ENCODE measurements at regions not wholly inside any gene's neighbourhood (a gene's known extent, or its start where the extent isn't known, plus 50 kb on each side); places are given as distances from the start of the nearest gene placed in this dataset.

GRCh38 chr5:167479779-167480178 is 811.7 kb upstream of the WWC1 start:
- H3K36me3 ChIP-seq (ENCODE audit: low read depth): no peaks in the 10 kb centered on the region
- no peak for TF ChIP-seq CTCF (IDR thresholded peaks at IDR 0.05; ENCODE audit: poor library complexity, severe bottlenecking)
- no peak overlapping the region for H3K27ac ChIP-seq (ENCODE audit: poor library complexity, severe bottlenecking)
- no peaks in the 10 kb centered on the region for H3K4me1 ChIP-seq (ENCODE audit: insufficient read depth, poor library complexity, severe bottlenecking)
- H3K4me3 ChIP-seq (ENCODE audit: severe bottlenecking): no peak overlapping the region
- DNase-seq (ENCODE audit: low spot score) (no peak), ATAC-seq (ENCODE audit: low read depth) (no peak)
- H3K9me3 ChIP-seq (ENCODE audit: severe bottlenecking): no peaks in the 10 kb centered on the region
- no peaks in the 10 kb centered on the region for H3K27me3 ChIP-seq (ENCODE audit: insufficient read depth, poor library complexity, severe bottlenecking)

GRCh38 chr5:167481345-167481744 is 810.1 kb upstream of the WWC1 start:
- ATAC-seq (ENCODE audit: low read depth): no peak
- Histone ChIP-seq H3K4me3 (ENCODE audit: severe bottlenecking) (no peak overlapping the region), H3K27ac (ENCODE audit: poor library complexity, severe bottlenecking) (no peak overlapping the region), H3K36me3 (ENCODE audit: low read depth) (no peaks in the 10 kb centered on the region), H3K9me3 (ENCODE audit: severe bottlenecking) (no peaks in the 10 kb centered on the region), H3K27me3 (ENCODE audit: insufficient read depth, poor library complexity, severe bottlenecking) (no peaks in the 10 kb centered on the region), H3K4me1 (ENCODE audit: insufficient read depth, poor library complexity, severe bottlenecking) (no peaks in the 10 kb centered on the region)
- no peak for TF ChIP-seq CTCF (IDR thresholded peaks at IDR 0.05; ENCODE audit: poor library complexity, severe bottlenecking)
- DNase-seq (ENCODE audit: low spot score): no peak

GRCh38 chr5:167482555-167482954 is 808.9 kb upstream of the WWC1 start:
- ATAC-seq (ENCODE audit: low read depth) (no peak), DNase-seq (ENCODE audit: low spot score) (no peak)
- H3K36me3 ChIP-seq (ENCODE audit: low read depth): no peaks in the 10 kb centered on the region
- H3K27ac ChIP-seq (ENCODE audit: poor library complexity, severe bottlenecking): no peak overlapping the region
- H3K9me3 ChIP-seq (ENCODE audit: severe bottlenecking): no peaks in the 10 kb centered on the region
- no peaks in the 10 kb centered on the region for H3K27me3 ChIP-seq (ENCODE audit: insufficient read depth, poor library complexity, severe bottlenecking)
- no peaks in the 10 kb centered on the region for H3K4me1 ChIP-seq (ENCODE audit: insufficient read depth, poor library complexity, severe bottlenecking)
- TF ChIP-seq CTCF (IDR thresholded peaks at IDR 0.05; ENCODE audit: poor library complexity, severe bottlenecking): no peak
- no peak overlapping the region for H3K4me3 ChIP-seq (ENCODE audit: severe bottlenecking)

GRCh38 chr5:167485061-167485774 is 806.2 kb upstream of the WWC1 start:
- Histone ChIP-seq H3K9me3 (ENCODE audit: severe bottlenecking) (no peaks in the 10 kb centered on the region), H3K27ac (ENCODE audit: poor library complexity, severe bottlenecking) (no peak overlapping the region), H3K4me1 (ENCODE audit: insufficient read depth, poor library complexity, severe bottlenecking) (no peaks in the 10 kb centered on the region), H3K36me3 (ENCODE audit: low read depth) (no peaks in the 10 kb centered on the region), H3K27me3 (ENCODE audit: insufficient read depth, poor library complexity, severe bottlenecking) (no peaks in the 10 kb centered on the region), H3K4me3 (ENCODE audit: severe bottlenecking) (no peak overlapping the region)
- ATAC-seq (ENCODE audit: low read depth): 0 out of 3 replicates have a peak, but pooled peaks have one; percentile 33
- TF ChIP-seq CTCF (IDR thresholded peaks at IDR 0.05; ENCODE audit: poor library complexity, severe bottlenecking): no peak
- no peak for DNase-seq (ENCODE audit: low spot score)

GRCh38 chr5:167488371-167488770 is 803.1 kb upstream of the WWC1 start:
- no peak overlapping the region for H3K4me3 ChIP-seq (ENCODE audit: severe bottlenecking)
- H3K4me1 ChIP-seq (ENCODE audit: insufficient read depth, poor library complexity, severe bottlenecking): no peaks in the 10 kb centered on the region
- H3K27ac ChIP-seq (ENCODE audit: poor library complexity, severe bottlenecking): no peak overlapping the region
- ATAC-seq (ENCODE audit: low read depth) (no peak), DNase-seq (ENCODE audit: low spot score) (no peak)
- H3K36me3 ChIP-seq (ENCODE audit: low read depth): no peaks in the 10 kb centered on the region
- peaks cover 3% of the 10 kb centered on the region for H3K27me3 ChIP-seq (ENCODE audit: insufficient read depth, poor library complexity, severe bottlenecking)
- H3K9me3 ChIP-seq (ENCODE audit: severe bottlenecking): no peaks in the 10 kb centered on the region
- no peak for TF ChIP-seq CTCF (IDR thresholded peaks at IDR 0.05; ENCODE audit: poor library complexity, severe bottlenecking)
